RWPE1 (cell line): ENCODE measurements at regions not wholly inside any gene's neighbourhood (a gene's known extent, or its start where the extent isn't known, plus 50 kb on each side); places are given as distances from the start of the nearest gene placed in this dataset.

Experiments used
- CTCF ChIA-PET: fragments of 350-600 bp; sonication (Branson Sonifier 250); formaldehyde crosslinking; extraction: SDS; loops from one replicate; lab custom pipeline; 2021; lab: Yijun Ruan, JAX
- POLR2A ChIA-PET: fragments of 400-600 bp; formaldehyde crosslinking; extraction: SDS; loops from one replicate; lab custom pipeline; 2020; ENCODE audit warnings: antibody characterized with exemption; ENCODE audit not compliant: low non-redundant PET; lab: Yijun Ruan, JAX
- DNase-seq: peaks from one replicate; pipeline ENCODE4 v3.0.0; 2012; ENCODE audit warnings: low spot score
- H3K27ac ChIP-seq: fragments of 450-650 bp; 2 replicates; pipeline ENCODE4 v1.5.1; 2017
- TF ChIP-seq, protein P1 (sequence below): fragments of 450-650 bp; conservative IDR thresholded peaks from 2 replicates; pipeline ENCODE4 v1.5.1; 2017; ENCODE audit warnings: low read depth, mild to moderate bottlenecking

DNA sequence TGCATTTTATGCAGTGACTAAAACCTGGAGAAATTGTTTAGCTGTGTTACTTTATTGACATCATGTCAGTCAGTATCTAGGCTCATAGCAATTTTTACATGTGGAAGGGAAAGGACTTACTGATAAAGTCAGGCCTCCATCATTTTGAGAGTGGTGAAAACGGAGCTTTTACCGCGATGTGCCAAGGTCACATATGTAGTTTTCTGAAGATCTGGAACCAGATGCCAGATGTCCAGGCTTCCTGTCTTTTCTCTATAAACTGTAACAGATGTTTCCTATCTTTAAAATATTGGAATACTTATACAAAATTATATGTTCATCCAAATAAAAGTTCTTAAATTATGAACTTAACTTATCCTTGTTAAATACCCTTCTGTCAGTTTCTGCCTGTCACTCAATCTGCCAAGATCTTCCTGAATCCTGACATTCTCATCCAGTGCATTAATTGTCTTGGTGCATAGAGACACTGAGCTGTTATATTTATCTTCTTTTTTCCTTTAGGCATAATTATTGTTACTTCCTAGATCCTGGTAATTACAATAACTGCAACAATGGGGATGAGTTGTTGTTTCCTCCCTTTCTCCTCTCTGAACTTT, 1646.2 kb upstream of the TENM3 start:
- H3K27ac ChIP-seq = no peak overlapping the region
- CTCF ChIA-PET = interaction anchor here (0.6 kb wide), 1 partner anchor 149 kb away, joined by 6 read pairs; no protein-coding TSS in a partner anchor
- POLR2A ChIA-PET = no interaction called here
- DNase-seq = no peak
- TF ChIP-seq, protein P1, sequence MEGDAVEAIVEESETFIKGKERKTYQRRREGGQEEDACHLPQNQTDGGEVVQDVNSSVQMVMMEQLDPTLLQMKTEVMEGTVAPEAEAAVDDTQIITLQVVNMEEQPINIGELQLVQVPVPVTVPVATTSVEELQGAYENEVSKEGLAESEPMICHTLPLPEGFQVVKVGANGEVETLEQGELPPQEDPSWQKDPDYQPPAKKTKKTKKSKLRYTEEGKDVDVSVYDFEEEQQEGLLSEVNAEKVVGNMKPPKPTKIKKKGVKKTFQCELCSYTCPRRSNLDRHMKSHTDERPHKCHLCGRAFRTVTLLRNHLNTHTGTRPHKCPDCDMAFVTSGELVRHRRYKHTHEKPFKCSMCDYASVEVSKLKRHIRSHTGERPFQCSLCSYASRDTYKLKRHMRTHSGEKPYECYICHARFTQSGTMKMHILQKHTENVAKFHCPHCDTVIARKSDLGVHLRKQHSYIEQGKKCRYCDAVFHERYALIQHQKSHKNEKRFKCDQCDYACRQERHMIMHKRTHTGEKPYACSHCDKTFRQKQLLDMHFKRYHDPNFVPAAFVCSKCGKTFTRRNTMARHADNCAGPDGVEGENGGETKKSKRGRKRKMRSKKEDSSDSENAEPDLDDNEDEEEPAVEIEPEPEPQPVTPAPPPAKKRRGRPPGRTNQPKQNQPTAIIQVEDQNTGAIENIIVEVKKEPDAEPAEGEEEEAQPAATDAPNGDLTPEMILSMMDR = no peak

DNA sequence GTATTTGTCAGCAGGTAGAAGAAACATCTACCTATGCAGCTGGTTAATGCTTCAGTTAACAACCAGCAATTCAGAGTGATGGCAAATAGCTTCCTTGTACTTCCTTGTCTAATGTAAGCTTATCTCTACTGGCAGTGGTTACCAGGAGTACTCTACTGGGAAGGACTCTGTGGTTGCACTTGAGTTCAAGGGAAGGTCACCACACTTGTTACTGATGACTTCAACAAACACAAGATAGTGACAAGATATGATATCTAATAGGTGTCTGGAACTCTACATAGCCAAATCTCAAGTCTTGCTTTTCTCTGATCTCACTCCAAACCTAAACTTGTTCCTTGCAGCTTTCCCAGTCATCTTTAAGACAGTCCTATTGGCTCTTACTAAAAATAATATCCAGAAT, 1644.9 kb upstream of the TENM3 start:
- TF ChIP-seq, protein P1 = no peak
- no peak overlapping the region for H3K27ac ChIP-seq
- POLR2A ChIA-PET = no interaction called here
- DNase-seq = no peak
- CTCF ChIA-PET = no interaction called here

DNA sequence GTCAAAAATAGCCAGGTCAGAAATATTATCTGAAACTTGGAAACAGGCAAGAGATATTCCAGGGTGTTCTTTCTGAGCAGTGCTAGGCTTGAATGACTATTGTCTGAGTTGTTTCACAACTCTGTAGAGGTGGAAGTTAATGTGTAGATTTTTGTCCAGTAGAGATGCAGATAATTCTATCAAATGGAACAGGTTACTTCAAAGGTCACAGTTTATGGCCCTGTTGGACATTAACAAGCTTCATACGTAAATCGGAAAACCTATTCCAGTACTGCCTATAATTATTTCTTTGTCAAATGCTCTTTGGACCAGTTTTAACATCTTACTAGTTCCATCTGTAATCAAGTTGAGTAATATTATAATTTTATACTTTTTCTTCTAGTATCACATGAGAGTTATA, 1639.4 kb upstream of the TENM3 start:
- TF ChIP-seq, protein P1 = no peak

DNA sequence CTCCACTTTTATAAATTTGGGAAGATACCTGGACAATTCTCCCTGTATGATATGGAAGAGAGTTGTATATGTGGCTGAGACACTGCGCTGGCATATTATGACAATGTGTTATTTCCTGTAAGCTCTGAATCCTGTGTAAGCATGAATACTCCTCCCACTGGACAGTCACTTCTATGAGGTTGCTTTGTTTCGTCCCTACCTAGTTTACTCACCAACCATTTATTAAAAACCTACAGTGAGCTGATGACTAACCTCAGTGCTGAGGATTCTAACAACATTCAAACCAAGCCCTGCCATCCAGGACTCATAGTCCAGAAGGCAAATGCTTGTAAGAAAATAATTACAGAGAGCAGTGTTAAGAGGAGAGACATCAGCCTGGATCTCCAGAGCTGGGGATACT, 1632.9 kb upstream of the TENM3 start:
- POLR2A ChIA-PET = no interaction called here
- TF ChIP-seq, protein P1 = no peak
- CTCF ChIA-PET = no interaction called here
- no peak overlapping the region for H3K27ac ChIP-seq
- DNase-seq = peak; percentile 29

More for the DNA sequence above, 1639.4 kb upstream of the TENM3 start:
- POLR2A ChIA-PET = no interaction called here
- DNase-seq = no peak
- no peak overlapping the region for H3K27ac ChIP-seq
- CTCF ChIA-PET = no interaction called here

DNA sequence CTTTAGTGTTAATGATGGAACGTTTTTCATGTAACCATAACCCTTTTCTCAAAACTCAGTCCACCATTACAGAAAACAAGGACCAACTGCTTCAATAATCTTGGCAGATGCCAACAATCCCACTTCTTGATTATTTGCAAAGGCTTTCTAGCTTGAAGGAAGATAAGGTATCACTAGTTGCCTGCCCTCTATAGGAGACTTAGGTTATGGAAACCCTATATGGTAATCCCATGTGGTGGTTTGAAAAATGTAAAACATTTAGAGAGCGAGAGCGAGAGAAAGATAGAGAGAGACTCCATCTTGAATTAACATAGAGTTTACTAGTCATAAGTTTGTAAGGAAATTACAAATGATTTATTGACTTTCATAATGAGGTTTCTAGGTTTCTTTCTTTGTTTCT, 1627.5 kb upstream of the TENM3 start:
- TF ChIP-seq, protein P1 = no peak
- DNase-seq = no peak
- POLR2A ChIA-PET = no interaction called here
- no peak overlapping the region for H3K27ac ChIP-seq
- CTCF ChIA-PET = no interaction called here

DNA sequence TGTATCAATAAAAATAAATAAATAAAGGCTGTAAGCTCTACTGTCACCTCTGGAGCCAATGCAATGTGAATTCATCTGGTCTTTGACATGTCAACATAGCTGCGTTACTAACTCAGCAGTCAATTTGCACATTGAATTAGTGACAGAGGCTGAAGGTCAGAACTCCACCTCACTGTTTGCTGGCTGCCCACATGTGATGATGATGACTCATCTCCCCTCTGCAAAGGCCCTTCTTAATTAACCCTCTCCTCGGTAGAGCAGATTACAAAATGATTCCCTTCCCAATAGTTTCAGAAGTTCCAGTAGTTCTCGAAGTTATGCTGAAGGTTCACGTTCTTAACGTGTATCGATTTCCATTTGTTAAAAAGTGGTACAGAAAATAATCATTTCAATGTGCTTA, 1626.0 kb upstream of the TENM3 start:
- POLR2A ChIA-PET = no interaction called here
- H3K27ac ChIP-seq = no peak overlapping the region
- DNase-seq = no peak
- TF ChIP-seq, protein P1 = no peak
- CTCF ChIA-PET = no interaction called here
